ENCODE measurements at regions not wholly inside any gene's neighbourhood (a gene's known extent, or its start where the extent isn't known, plus 50 kb on each side); places are given as distances from the start of the nearest gene placed in this dataset.

DNA sequence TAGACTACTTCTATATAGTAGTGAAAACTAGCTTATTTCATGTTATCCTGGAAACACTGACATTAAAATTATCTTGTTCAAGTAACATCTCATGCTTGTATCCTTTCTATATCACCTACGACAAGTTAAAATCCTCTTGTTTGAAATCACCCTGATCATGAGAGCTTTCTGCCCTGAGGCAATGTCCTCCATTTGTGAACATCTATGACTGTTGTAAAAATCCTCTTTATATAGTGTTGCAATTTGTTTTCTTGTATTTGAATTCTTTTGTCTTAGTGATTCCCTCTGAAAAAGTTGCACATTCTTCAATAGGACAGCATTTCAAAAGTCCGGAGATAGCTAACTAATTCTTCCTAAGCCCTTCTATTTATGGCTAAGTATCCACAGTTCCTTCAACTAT is 480.3 kb downstream of the NSUN3 start:
- TF ChIP-seq TAF1 (IDR thresholded peaks at IDR 0.05; ENCODE audit: control insufficient read depth, extremely low read depth, insufficient read depth, low read length, severe bottlenecking) (no peak), CCAR2 (IDR thresholded peaks at IDR 0.05; ENCODE audit: low read depth, low read length) (no peak), MYC (IDR thresholded peaks at IDR 0.05; ENCODE audit: low read depth, low read length) (no peak), MYC (CRISPR knock-in tag; IDR thresholded peaks at IDR 0.05; ENCODE audit: borderline replicate concordance, low read depth) (no peak)
- TF ChIP-seq, protein P1, sequence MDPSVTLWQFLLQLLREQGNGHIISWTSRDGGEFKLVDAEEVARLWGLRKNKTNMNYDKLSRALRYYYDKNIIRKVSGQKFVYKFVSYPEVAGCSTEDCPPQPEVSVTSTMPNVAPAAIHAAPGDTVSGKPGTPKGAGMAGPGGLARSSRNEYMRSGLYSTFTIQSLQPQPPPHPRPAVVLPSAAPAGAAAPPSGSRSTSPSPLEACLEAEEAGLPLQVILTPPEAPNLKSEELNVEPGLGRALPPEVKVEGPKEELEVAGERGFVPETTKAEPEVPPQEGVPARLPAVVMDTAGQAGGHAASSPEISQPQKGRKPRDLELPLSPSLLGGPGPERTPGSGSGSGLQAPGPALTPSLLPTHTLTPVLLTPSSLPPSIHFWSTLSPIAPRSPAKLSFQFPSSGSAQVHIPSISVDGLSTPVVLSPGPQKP (CRISPR knock-in tag; IDR thresholded peaks at IDR 0.05) = no peak

Measured in K562 (cell line).